ENCODE measurements at regions not wholly inside any gene's neighbourhood (a gene's known extent, or its start where the extent isn't known, plus 50 kb on each side); places are given as distances from the start of the nearest gene placed in this dataset.
A peak's percentile ranks its signal among the peaks of the same experiment; 100 is the strongest.

DNA sequence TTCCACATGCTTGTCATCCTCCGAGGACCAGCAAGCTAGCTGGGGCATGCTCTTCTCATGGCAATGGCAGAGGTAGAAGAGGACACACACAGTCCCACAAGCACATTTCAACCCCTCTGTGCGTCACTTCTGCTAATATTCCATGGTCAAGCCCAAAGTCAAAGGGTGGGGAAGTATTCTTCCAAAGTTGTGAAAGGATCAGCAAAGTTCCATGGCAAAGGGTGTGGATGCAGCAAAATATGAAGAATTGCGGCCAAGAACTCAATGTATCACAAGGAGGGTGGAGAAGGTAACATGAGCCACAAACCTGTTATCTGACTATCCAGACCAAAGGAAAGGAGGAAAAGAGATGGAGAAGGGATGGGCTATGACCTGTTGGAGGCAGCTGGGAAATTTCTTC lies 71.2 kb upstream of the SNRK start:
- Histone ChIP-seq H3K4me3 (ENCODE audit: low read length) (no peak overlapping the region), H3K9me2 (replicated peaks; ENCODE audit: low read length) (no peaks in the 10 kb centered on the region), H3F3A (ENCODE audit: low read length, unreplicated experiment) (no peaks in the 10 kb centered on the region), H3K27me3 (ENCODE audit: low read length) (no peaks in the 10 kb centered on the region), H3K79me2 (ENCODE audit: low read length) (no peaks in the 10 kb centered on the region), H3K9me3 (ENCODE audit: low read length) (no peaks in the 10 kb centered on the region), H3K4me2 (ENCODE audit: low read length) (peak overlapping the region; percentile 67; the same call in 1 of the 2 replicates), H3K4me1 (ENCODE audit: insufficient read depth, low read length) (peaks cover 30% of the 10 kb centered on the region), H3K9ac (ENCODE audit: low read length) (peak overlapping the region; percentile 16; the same call in 1 of the 2 replicates), H4K20me1 (ENCODE audit: low read length) (no peaks in the 10 kb centered on the region), H3K36me3 (ENCODE audit: low read depth, low read length) (no peaks in the 10 kb centered on the region), H2AFZ (ENCODE audit: low read length) (0 out of 2 replicates have a peak overlapping the region, but pooled peaks have one; percentile 37), H3K27ac (ENCODE audit: low read length) (peak overlapping the region; percentile 71)
- ChIA-PET POLR2A (ENCODE audit: unreplicated experiment) (no interaction called here), CTCF (no interaction called here)
- BruUV-seq (replicated peaks) = TSS peak; percentile 93
- DNase-seq (no peak), ATAC-seq (no peak)
- TF ChIP-seq EZH2phosphoT487 (IDR thresholded peaks at IDR 0.05; ENCODE audit: borderline replicate concordance, low read length) (no peak), EZH2 (IDR thresholded peaks at IDR 0.05; ENCODE audit: low read length, unreplicated experiment) (no peak)
- TF ChIP-seq, protein P1, sequence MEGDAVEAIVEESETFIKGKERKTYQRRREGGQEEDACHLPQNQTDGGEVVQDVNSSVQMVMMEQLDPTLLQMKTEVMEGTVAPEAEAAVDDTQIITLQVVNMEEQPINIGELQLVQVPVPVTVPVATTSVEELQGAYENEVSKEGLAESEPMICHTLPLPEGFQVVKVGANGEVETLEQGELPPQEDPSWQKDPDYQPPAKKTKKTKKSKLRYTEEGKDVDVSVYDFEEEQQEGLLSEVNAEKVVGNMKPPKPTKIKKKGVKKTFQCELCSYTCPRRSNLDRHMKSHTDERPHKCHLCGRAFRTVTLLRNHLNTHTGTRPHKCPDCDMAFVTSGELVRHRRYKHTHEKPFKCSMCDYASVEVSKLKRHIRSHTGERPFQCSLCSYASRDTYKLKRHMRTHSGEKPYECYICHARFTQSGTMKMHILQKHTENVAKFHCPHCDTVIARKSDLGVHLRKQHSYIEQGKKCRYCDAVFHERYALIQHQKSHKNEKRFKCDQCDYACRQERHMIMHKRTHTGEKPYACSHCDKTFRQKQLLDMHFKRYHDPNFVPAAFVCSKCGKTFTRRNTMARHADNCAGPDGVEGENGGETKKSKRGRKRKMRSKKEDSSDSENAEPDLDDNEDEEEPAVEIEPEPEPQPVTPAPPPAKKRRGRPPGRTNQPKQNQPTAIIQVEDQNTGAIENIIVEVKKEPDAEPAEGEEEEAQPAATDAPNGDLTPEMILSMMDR (conservative IDR thresholded peaks at IDR 0.05; ENCODE audit: low read depth, low read length) = no peak
- intact Hi-C loops (cut with micrococcal nuclease) = no loop called here

DNA sequence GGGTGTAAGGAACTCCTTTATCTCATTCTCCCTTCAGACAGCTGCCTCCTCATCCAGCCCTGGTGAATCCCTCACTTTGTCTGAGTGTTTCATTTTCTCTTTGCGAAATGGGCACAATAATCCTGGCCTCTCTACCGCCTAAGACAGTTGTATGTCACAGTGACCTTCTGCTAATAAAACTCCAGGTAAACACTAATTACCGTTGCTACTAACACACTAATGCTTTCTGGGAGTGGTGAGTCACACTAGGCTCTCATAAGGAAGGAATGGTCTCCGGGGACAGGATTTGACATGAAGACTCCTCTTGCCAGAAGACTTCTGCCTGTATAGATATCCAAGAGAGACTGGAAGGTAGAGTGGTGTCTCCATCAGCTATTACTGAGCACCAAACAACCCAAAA lies 71.7 kb upstream of the SNRK start:
- ATAC-seq = peak; percentile 91
- H3F3A ChIP-seq (ENCODE audit: low read length, unreplicated experiment) = no peaks in the 10 kb centered on the region
- H3K9me3 ChIP-seq (ENCODE audit: low read length) = no peaks in the 10 kb centered on the region
- peak; percentile 91 for DNase-seq
- H3K27me3 ChIP-seq (ENCODE audit: low read length) = no peaks in the 10 kb centered on the region
- TF ChIP-seq EZH2 (IDR thresholded peaks at IDR 0.05; ENCODE audit: low read length, unreplicated experiment) = no peak
- no peak for TF ChIP-seq EZH2phosphoT487 (IDR thresholded peaks at IDR 0.05; ENCODE audit: borderline replicate concordance, low read length)
- TF ChIP-seq, protein P1 (conservative IDR thresholded peaks at IDR 0.05; ENCODE audit: low read depth, low read length) = no peak
- no TSS peak for BruUV-seq (replicated peaks)
- ChIA-PET CTCF (interaction anchor here (0.5 kb wide), 1 partner anchor 296 kb away, joined by 6 read pairs; no protein-coding TSS in a partner anchor), POLR2A (ENCODE audit: unreplicated experiment) (interaction anchor here (0.6 kb wide), 1 partner anchor 77 kb away, joined by 3 read pairs; no protein-coding TSS in a partner anchor)
- H3K4me1 ChIP-seq (ENCODE audit: insufficient read depth, low read length) = peaks cover 30% of the 10 kb centered on the region
- H3K9ac ChIP-seq (ENCODE audit: low read length) = peak overlapping the region; percentile 31
- no peaks in the 10 kb centered on the region for H3K79me2 ChIP-seq (ENCODE audit: low read length)
- H3K4me3 ChIP-seq (ENCODE audit: low read length) = no peak overlapping the region
- H3K36me3 ChIP-seq (ENCODE audit: low read depth, low read length) = no peaks in the 10 kb centered on the region
- 0 out of 2 replicates have a peak overlapping the region, but pooled peaks have one; percentile 37 for H2AFZ ChIP-seq (ENCODE audit: low read length)
- peak overlapping the region; percentile 71 for H3K27ac ChIP-seq (ENCODE audit: low read length)
- H3K4me2 ChIP-seq (ENCODE audit: low read length) = peak overlapping the region; percentile 67
- intact Hi-C loops (cut with micrococcal nuclease) = loop anchor here (1.0 to 5.0 kb wide), 3 partner anchors 24 to 52 kb away; no protein-coding TSS in a partner anchor
- no peaks in the 10 kb centered on the region for H4K20me1 ChIP-seq (ENCODE audit: low read length)
- H3K9me2 ChIP-seq (replicated peaks; ENCODE audit: low read length) = no peaks in the 10 kb centered on the region

DNA sequence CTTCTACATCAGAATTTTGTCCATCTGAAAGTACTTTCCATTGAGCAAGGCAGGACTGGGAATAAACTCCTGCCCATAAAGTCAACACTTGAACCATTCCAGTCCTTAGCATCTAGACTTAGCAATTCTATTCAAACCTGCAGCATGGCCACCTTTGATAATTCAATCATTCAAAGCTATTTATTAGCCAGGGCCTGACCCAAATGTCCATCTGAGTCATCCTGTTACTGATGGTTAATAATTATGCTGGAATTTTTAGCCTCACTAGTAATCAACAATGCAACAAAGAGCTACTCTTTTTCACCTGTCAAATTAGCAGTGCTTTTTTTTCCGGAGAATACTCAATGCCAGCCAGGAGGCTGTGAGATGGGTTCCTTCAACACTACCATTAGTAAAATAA lies 72.7 kb upstream of the SNRK start:
- no peaks in the 10 kb centered on the region for H3K27me3 ChIP-seq (ENCODE audit: low read length)
- H3K9me3 ChIP-seq (ENCODE audit: low read length) = no peaks in the 10 kb centered on the region
- H3K4me2 ChIP-seq (ENCODE audit: low read length) = peak overlapping the region; percentile 67
- BruUV-seq (replicated peaks) = no TSS peak
- H3K36me3 ChIP-seq (ENCODE audit: low read depth, low read length) = no peaks in the 10 kb centered on the region
- H3K4me1 ChIP-seq (ENCODE audit: insufficient read depth, low read length) = peaks cover 30% of the 10 kb centered on the region
- TF ChIP-seq EZH2 (IDR thresholded peaks at IDR 0.05; ENCODE audit: low read length, unreplicated experiment) (no peak), EZH2phosphoT487 (IDR thresholded peaks at IDR 0.05; ENCODE audit: borderline replicate concordance, low read length) (no peak)
- TF ChIP-seq, protein P1 (conservative IDR thresholded peaks at IDR 0.05; ENCODE audit: low read depth, low read length) = no peak
- no peak overlapping the region for H3K4me3 ChIP-seq (ENCODE audit: low read length)
- H3K27ac ChIP-seq (ENCODE audit: low read length) = peak overlapping the region; percentile 71
- H3F3A ChIP-seq (ENCODE audit: low read length, unreplicated experiment) = no peaks in the 10 kb centered on the region
- ChIA-PET POLR2A (ENCODE audit: unreplicated experiment) (interaction anchor here (0.6 kb wide), 1 partner anchor 120 kb away, joined by 3 read pairs; no protein-coding TSS in a partner anchor), CTCF (interaction anchor here (0.6 kb wide), 1 partner anchor 35 kb away, joined by 3 read pairs; no protein-coding TSS in a partner anchor)
- H3K9ac ChIP-seq (ENCODE audit: low read length) = peak overlapping the region; percentile 31; the same call in 1 of the 2 replicates
- H3K79me2 ChIP-seq (ENCODE audit: low read length) = no peaks in the 10 kb centered on the region
- H2AFZ ChIP-seq (ENCODE audit: low read length) = no peak overlapping the region
- DNase-seq (peak; percentile 26), ATAC-seq (peak; percentile 6; the same call in 1 of the 2 replicates)
- H4K20me1 ChIP-seq (ENCODE audit: low read length) = no peaks in the 10 kb centered on the region
- H3K9me2 ChIP-seq (replicated peaks; ENCODE audit: low read length) = no peaks in the 10 kb centered on the region
- intact Hi-C loops (cut with micrococcal nuclease) = loop anchor here (1.0 to 5.0 kb wide), 3 partner anchors 23 to 51 kb away; no protein-coding TSS in a partner anchor
